Activated T-cell treated with anti-CD3 and anti-CD28 coated beads, Interleukin-2, amount 50 U/mL, for 48 hours (primary cell): ENCODE measurements at regions not wholly inside any gene's neighbourhood (a gene's known extent, or its start where the extent isn't known, plus 50 kb on each side); places are given as distances from the start of the nearest gene placed in this dataset.
"Not testable (repeated sequence)": the region's sequence is repeated elsewhere in the genome, so short reads cannot be mapped to it uniquely, and the experiment has no call there.

Experiments used
- DNase-seq, 2 experiments: peaks; one replicate each; pipeline ENCODE4 v3.0.0-alpha.2; 2020

DNA sequence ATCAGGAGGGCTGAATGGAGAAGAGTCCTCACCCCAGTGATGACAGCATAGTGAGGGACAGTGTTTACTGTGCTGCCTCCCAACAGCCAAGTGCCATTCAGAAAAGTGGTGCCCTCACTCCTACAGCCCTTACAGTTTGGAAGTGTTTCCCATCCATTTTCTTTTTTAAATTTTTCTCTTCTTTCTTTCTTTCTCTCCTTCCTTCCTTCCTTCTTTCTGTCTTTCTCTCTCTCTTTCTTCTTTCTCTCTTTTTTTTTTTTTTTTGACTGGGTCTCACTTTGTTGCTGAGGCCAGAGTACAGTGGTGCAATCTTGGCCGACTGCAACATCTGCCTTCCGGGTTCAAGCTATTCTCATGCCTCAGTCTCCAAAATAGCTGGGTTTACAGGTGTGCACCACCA lies 755.3 kb downstream of the UQCRFS1 start:
- DNase-seq: no peak

DNA sequence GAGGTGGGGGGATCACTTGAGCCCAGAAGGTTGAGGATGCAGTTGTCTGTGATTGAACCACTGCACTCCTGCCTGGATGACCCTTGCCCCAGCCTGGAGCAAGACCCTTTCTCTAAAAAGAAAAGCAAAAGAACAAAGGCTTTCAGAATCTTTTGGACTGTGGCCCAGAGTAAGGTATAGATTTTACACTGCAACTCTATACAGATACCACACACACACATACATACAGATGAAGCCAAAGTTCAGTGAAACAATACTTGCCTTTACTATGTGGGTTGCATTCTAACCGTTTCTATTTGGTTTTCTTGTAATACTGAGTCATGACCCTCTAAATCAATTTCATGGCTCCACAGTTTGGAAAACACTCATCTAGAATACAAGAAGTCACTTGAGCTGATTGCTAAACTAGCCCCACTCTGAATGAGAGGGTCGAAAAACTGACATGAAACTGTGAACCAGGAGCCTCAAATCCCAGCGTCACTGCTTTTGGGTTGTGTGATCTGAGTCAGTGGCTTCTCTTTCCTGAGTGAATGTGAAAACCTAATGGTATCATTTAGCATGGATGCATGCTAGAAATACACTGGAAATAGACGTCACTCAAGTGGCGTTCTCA lies 756.1 kb downstream of the UQCRFS1 start:
- DNase-seq: no peak

DNA sequence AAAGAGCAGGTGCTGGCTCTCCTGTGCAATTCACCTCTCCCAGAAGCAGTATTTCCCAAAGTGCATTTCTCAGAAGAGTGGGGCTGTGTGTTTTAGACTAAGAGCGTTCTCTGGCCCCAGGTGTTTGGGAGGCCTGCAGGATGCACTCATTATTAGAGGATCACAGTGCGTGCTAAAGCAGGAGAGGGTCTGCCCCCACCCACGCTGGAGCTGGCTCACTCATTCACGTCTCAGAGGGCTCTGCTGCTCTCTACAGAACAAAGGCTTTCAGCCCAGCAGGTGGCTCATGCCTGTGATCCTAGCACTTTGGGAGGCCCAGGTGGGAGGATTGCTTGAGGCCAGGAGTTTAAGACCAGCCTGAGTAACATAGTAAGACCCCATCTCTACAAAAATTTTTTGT lies 756.7 kb downstream of the UQCRFS1 start:
- DNase-seq: peak in 1 of 2 experiments; percentile 32

DNA sequence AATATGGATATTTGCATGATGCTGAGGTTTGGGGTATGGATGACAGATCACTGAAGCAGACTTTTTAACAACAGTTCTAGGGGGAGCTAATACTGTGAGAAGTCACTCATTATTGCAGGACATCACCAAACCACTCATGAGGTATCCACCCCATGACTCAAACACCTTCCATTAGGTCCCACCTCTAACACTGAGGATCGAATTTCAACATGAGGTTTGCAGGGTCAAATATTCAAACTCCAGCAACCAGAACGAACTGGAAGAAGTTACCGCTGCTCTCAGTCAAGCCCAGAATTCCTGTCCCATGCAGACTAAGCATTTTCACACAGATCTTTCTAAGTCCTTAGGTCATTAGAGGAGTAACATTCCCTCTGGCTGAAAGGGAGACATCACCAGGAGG lies 758.9 kb downstream of the UQCRFS1 start:
- no peak for DNase-seq

DNA sequence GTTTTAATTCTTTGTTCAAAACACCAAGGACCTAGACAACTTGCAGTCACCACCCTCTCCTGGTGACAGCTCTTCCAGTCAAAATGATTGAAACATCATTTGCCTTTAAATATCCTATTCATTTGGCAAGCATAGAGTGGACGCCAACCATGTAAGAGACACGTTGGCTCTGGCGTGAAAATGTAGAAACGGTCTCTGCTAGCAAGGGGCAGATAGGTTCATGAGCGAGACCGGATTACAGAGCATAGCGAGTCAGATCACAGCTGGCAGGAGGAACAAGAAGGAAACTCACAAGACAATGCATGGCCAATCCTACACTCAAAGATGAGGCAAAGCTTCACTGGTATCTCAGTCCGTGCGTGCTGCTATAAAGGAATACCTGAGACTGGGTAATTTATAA lies 759.5 kb downstream of the UQCRFS1 start:
- no peak for DNase-seq

DNA sequence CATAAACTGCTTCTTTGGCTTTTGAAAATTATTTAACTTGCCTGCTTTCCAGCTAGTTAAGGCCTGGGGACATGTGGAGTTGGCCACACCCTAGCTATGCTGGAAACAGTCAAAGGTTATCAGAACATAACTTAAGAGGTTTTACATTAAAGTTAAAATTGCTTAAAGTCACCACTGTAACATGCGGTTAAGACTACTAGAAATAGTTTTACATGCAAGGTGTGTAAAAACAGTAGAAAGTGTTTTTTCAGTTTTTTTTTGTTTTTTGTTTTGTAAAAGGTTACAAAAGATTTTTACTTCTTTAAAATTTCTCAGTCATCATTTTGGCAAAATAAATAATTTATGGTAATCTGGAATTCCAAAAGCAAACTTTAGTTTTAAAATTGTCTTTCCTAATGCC lies 763.1 kb downstream of the UQCRFS1 start:
- DNase-seq: no peak

DNA sequence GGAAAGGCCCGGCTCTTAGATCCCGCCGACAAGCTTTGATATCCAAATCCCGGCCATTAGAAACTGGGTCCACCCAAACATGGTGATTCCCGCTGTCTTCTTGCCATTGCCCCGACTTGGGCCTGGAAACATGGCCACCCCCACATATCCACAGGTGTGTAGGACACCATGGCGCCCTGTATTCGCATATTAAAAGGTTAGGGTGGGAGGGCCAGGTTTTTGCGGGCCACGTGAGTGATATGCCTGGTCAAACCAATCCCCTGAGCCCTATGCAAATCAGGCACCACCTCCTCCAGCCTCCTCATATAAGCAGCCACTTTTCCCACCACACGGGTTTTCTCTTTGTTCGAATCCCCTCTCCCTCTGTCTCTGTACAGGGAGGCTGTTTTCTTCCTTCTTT lies 766.4 kb downstream of the UQCRFS1 start:
- no peak for DNase-seq

DNA sequence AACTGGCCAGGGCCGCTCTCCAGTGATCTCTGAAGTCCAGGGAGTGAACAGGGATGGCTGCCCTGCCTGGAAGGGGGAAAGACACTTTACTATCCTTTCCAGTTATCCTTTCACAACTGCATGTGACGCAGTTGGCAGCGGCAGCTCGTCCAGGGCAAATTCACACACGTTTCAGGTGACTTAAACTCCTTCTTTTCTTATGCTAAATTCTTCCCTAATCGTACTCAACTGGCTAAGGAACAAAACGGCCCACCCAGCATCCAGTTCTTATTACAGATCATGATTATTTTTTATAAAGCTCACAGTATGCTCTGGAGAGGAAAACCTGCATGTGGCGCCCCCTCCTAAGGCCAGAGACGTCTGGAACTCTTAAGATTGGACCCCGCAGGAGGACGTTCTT lies 767.1 kb downstream of the UQCRFS1 start:
- DNase-seq: no peak

DNA sequence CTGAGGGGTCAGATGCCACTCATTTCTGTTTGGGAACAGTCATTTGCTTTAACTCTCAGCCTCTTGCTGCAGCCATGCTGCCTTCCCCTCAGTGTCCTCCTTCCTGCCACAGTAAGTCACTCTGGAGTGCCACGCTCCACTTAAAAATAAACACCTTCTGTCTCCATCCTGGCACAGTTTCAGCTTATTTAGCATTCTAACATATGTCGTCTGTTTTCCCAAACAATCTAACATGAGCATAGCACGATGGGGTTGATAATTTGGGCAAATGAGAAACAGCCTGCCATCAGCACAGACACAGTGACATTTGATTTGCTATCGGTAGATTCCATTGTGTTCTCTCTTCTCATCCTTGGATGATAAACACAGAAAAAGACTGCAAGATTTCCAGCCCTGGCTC lies 768.6 kb downstream of the UQCRFS1 start:
- DNase-seq: no peak

DNA sequence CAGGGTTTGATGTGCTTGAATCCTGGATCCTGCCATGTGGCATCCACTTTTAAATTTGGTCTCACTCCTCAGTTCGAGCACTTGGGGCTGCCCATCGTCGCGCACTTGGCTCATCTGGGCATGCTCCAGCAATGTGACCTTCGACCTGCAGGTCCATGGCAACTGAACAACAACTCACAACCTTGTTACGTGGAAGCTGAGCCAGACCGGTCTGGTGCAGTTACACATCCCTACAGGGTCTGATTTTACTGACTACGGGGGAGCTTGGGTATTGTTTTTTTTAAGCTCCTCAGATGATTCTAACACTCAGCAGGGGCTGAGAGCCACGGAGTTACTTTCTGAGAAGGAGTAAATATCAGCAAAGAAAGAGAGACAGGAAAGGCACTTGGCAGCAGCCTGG lies 769.6 kb downstream of the UQCRFS1 start:
- DNase-seq: no peak

DNA sequence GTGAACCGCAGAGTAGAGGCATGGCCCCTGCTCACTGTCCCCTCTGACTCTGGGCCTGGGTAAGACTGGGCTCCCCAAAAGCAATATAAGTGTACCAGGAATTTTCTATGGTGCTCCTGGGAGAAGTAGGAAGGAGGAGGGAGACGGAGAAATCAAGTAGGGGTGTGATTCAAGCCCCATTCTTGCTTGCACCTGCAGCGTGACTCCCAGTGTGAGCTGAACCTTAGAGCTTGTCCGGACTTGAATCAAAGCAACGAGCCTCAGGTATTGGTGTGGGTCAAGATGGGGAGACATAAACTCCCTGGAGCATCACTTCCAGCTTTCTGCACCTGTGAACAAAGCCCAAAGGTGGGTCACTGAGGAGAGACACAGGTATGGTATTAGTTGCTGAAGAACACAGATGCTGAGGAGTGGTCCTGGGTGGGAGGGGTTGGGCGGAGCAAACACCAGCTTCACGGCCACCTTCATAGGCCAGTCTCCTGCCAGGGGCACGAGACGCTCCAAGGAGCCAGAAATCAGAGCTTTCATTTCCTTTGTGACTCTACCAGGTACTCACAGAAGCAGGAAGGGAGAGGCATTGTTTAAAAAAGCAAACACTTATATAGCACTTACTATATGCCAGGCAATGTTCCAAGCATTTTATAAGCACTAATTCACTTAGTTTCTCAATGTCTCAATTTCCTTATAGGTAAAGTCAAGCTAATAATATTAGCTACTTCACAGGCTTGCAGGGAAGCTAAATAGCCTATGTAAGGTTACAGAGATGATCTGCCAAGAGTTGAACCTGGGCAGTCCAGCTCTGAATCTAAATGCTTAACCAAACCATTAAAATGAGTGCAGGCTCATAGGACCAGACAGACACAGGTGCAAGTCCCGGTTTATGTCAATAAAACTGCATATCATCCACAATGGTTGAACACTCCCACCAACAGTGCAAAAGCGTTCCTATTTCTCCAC lies 775.3 kb downstream of the UQCRFS1 start:
- DNase-seq: no peak

DNA sequence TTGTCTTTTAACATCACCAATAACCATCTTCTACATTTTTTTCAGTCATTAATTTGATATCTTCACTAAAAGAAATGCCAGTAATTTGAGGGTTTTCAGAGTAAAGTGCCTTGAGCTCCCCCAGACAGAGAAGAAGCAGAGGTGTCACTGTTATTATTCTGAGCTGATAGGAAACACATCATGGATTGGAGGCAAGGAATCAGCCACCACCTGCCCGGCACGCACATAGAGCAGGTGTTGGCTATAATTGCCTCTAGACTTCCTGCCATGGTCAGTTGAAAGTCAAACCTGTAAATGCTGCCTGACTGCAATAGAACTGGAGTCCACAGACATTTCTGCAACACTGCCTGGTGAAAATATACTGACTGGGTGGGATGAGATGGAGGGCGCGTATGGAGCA lies 776.6 kb downstream of the UQCRFS1 start:
- no peak for DNase-seq

DNA sequence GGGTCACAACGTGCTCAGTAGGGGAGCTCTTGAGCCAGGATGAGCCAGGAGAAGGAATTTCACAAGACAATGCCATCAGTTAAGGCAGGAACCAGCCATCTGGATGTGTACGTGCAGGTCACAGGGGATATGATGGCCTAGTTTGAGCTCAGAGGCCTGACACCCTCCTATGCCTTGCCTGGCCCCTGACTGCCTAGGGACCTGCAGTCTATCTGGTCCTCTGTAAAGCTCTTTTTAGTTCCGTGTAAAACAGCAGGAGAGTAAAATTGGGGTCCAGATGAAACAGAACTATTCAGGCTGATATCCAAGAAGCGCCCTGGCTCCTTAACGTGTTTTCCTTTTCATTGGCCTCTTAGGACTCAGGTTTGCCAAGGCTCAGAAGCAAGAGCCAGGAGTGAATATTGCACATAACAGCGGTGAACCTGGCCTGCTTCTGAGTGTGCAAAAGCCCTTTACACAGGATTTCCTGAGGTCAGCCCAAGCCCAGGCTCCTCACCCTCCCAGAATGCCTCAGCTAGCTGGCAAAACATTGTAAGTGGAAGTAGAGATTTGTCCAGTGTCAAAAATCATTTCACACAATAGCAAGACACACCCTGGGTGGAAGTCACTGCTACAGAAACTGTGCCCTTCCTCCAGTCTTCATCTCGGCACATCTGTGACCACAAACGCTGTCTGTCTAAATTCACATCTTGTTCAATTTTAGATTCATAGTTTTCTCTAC lies 777.2 kb downstream of the UQCRFS1 start:
- no peak for DNase-seq

DNA sequence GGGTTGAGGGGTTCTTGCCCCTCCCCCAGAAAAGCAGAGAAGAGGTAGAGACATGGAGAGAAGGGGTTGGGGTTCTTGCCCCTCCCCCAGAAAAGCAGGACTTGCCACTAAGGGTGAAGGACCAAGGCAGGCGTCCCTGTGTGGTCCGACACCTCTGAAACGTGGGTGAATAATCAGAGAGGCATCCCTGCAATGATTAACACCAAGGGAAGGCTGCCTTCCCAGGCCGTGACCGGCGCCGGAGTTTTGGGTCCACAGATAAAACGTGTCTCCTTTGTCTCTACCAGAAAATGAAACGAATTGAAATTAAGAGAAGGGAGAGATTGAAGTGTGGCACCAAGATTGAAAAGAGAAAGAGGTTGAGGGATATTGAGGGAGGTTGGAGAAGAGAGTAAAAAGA lies 778.2 kb downstream of the UQCRFS1 start:
- not testable (repeated sequence) for DNase-seq

DNA sequence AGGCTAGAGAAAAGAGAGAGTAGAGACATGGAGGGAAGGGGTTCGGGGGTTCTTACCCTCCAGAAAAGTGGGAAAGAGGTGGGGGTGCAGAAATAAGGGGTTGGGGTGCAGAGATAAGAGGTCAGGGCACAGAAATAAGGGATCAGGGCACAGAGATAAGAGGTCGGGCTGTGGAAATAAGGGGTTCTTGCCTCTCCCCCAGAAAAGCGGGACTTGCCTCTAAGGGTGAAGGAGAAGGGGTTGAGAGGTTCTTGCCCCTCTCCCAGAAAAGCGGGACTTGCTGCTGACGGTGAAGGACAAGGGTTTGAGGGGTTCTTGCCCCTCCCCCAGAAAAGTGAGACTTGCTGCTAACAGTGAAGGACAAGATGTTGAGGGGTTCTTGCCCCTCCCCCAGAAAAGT lies 778.6 kb downstream of the UQCRFS1 start:
- not testable (repeated sequence) for DNase-seq

DNA sequence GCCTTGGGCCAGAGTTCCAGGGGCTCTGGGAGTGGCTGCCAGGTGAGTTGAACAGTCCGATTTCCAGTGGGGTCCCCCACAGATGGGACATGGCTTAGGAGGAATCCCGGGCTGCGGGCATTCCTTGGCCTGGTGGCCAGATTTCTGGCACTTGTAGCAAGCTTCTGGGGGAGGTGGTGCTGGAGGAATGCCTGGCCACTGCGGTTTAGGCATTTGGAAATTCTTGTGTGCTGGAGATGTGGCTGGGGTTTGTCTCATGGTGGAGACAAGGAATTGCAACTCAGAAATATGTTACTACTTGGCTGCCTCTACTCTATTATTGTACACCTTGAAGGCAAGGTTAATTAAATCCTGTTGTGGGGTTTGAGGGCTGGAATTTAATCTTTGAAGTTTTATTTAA lies 779.8 kb downstream of the UQCRFS1 start:
- DNase-seq: not testable (repeated sequence)

DNA sequence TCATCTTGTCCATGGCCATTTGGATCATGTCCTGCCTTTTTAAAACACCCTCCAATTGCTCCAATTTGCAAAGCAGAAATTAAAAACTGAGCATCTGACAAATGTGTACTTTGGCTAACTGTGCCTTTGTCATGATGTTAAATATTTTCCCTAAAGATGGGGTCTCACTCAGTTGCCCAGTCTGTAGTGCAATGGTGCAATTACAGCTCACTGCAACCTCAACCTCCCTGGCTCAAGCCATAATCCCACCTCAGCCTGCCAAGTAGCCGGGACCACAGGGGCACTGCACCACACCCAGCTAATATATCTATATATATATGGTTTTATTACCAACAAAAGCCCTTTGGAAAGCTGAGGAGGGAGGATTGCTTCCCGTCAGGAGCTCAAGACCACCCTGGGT lies 782.7 kb downstream of the UQCRFS1 start:
- no peak for DNase-seq

DNA sequence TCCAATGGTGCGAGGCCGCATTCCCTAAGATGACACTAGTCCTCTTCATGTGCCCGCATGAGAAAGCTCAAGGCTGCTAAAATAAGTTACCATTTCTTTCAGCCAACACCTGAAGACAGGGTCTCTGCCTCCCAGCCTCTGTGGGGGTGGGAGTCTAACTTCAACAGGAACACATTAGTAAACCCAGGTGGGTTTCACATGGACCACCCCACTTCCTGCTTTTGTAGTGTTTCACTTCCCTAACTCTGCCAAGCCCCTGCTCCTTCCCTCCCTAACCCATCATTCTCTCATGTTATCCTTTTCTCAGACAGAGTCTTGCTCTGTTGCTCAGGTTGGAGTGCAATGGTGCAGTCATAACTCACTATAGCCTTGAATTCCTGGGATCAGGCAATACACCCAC lies 783.6 kb downstream of the UQCRFS1 start:
- no peak for DNase-seq

DNA sequence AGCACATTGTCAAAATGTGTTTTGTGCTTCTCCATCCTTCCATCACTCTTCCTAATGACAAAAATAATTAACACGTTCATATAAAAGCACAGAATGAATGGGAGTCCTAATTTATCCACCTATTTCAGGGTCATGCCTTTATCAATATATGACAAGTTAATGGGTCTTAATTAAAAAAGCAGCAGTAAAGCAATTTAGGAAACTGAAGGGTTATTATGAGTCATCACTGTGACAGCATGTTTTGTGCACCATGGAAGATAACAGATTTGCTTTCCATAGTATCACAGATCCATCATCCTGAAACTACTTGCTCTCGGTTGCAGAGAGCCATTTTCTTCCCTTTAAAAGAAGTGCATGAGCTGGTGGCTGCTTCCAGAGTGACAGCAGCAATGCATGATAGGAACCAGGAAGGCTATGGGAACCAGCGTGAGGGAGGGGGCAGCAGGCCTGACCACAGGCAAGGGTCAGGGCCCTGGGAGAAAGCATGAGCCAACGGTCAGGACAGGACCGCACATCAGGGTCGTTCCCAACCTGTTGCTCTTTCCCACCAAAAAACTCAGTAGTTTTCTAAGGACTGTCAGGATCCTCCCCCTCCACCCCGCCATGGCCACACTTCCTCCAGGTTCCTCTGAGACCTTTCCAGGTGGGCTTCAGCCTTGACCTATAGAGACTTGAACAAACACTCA lies 784.1 kb downstream of the UQCRFS1 start:
- no peak for DNase-seq

DNA sequence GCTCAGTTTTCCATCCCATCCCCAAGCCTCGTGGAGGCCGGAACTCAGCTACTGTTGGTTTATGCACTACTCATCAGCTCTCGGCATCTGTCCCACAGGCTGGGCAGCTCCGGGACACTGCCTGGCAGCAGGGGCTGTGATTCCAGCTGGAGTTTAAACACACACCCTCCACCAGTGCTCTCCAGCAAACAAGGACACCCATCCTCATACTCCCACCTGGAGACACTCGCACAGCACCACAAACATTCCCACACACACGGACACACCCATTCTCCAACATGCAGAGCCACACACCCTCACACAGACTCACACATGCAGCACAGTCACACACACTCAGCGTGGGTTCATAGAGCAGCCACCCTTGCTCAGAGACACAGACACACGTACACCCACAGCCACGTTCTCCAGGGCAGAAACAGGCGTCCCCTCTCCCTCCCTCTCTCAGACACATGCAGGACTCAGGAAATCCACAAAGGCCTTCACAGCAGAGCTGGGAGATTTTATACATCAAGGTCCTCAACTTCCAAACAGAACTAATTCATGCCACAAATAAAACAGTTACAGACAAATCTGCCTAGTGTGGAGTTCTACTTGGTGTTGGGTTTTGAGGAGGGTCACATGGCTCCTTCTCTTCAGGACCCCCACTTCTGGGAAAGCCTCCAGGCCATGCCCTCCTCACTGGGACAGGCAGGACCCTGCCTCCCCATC lies 785.4 kb downstream of the UQCRFS1 start:
- no peak for DNase-seq

DNA sequence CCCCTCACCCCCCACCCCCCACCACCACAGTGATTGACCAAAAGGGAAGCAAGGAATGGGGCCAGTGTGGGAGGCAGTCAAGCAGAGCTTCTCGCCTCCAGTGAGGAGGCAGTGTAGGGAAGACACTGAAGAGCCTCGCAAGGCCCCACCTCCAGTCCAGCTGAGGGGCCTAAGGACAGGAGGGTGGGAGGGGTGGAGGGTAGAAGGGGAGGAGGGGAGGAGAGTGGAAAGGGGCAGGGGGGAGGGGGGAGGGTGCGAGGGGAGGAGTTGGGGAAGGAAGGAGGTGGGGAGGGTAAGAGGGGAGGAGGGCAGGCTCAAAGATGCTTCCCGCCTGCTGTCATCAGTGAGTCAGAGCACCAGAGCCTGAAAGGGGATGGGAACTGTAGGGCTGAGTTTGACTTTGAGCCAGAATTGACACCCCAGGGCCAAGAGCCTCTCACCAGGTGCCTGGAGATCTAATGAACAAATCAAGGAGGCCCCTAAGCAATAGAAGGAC lies 786.2 kb downstream of the UQCRFS1 start:
- no peak for DNase-seq

DNA sequence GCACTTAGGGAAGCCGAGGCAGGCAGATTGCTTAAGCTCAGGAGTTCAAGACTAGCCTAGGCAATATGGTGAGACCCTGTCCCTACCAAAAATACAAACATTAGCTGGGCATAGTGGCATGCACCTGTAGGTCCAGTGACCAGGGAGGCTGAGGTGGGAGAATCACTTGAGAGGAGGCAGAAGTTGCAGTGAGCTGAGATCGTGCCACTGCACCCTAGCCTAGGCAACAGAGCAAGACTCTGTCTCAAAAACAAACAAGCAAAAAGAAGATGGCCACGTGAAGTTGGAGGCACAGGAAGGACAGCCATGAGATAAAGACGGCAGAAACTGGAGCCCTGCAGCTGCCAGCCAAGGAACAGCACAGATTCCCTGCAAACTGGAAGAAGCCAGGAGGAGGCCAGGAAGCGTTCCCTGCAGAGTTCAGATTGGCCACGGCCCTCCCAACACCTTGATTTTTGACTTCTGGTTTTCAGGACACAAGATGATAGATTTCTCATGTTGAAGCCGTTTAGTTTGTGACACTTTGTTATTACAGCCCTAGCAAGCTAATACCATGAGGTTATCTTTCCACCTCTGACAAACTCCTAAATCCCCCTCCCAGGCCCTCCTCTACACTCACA lies 786.7 kb downstream of the UQCRFS1 start:
- no peak for DNase-seq
